Endothelial cell of umbilical vein (primary cell): ENCODE measurements at regions not wholly inside any gene's neighbourhood (a gene's known extent, or its start where the extent isn't known, plus 50 kb on each side); places are given as distances from the start of the nearest gene placed in this dataset.

Experiments
- BruUV-seq: library from RNA; stranded (reverse); fragments of 400-500 nt; replicated peaks from 2 replicates; lab custom pipeline; 2021; lab: Mats Ljungman, UMichigan
- CTCF ChIA-PET: fragments of 300-600, 350-600 bp; sonication (Branson Sonifier 250); formaldehyde crosslinking; loops from one replicate; lab custom pipeline; 2021; ENCODE audit warnings: antibody characterized with exemption, inconsistent platforms; lab: Charles Lee
- POLR2A ChIA-PET: fragments of 300-600, 350-600 bp; sonication (Branson Sonifier 250); formaldehyde crosslinking; loops from one replicate; lab custom pipeline; 2021; ENCODE audit warnings: antibody characterized with exemption, inconsistent platforms; lab: Charles Lee
- DNase-seq: peaks from one replicate; pipeline ENCODE4 v3.0.0-alpha.2; 2011; ENCODE audit warnings: low read depth, low spot score
- FAIRE-seq: peaks from 2 replicates; lab custom pipeline; 2011; peaks lifted over from hg19 to GRCh38; lab: Jason Lieb, UNC
- H2AFZ ChIP-seq: 2 replicates; pipeline ENCODE4 v1.6.0; 2012; ENCODE audit warnings: low read depth, low read length, control low read depth, inconsistent platforms
- H3K27ac ChIP-seq: 2 replicates; pipeline ENCODE4 v1.5.1; 2011; ENCODE audit warnings: low read depth, mild to moderate bottlenecking, control low read depth, low read length, moderate library complexity; ENCODE audit not compliant: insufficient read depth
- H3K27me3 ChIP-seq, 2 experiments: 2 replicates each; pipeline versions ENCODE4 v1.6.0 to v1.6.1; 2011; ENCODE audit warnings: low read length in 2 of 2, mixed read lengths in 1 of 2; ENCODE audit not compliant: control insufficient read depth in 2 of 2, insufficient read depth in 2 of 2
- H3K36me3 ChIP-seq, 2 experiments: 2 replicates in 1 of 2; 3 replicates in 1 of 2; pipeline ENCODE4 v1.5.1; 2011; ENCODE audit warnings: low read length in 2 of 2, mild to moderate bottlenecking in 1 of 2, moderate library complexity in 1 of 2; ENCODE audit not compliant: control insufficient read depth in 2 of 2, insufficient read depth in 2 of 2; ENCODE audit errors: extremely low read depth in 1 of 2
- H3K4me1 ChIP-seq: 3 replicates; pipeline ENCODE4 v1.5.1; 2011; ENCODE audit warnings: mild to moderate bottlenecking, low read length; ENCODE audit not compliant: control insufficient read depth, insufficient read depth; ENCODE audit errors: extremely low read depth
- H3K4me2 ChIP-seq: 2 replicates; pipeline ENCODE4 v1.6.1; 2011; ENCODE audit warnings: low read length, control low read depth, mixed read lengths; ENCODE audit not compliant: insufficient read depth
- H3K4me3 ChIP-seq, 3 experiments: fragments of 200-600 bp in 1 of 3; sonication (generic), shearing (Covaris generic) in 1 of 3; replicated peaks in 1 of 3; 2 replicates each; pipeline ENCODE4 v1.5.1; 2011 to 2016; ENCODE audit warnings: control low read depth in 3 of 3, low read length in 3 of 3, mild to moderate bottlenecking in 2 of 3, inconsistent platforms in 1 of 3, low read depth in 1 of 3, moderate library complexity in 1 of 3; ENCODE audit not compliant: insufficient read depth in 1 of 3
- H3K79me2 ChIP-seq: 2 replicates; pipeline ENCODE4 v1.6.0; 2012; ENCODE audit warnings: low read length, inconsistent platforms; ENCODE audit not compliant: control insufficient read depth, insufficient read depth
- H3K9ac ChIP-seq: replicated peaks from 2 replicates; pipeline ENCODE3; 2011; ENCODE audit warnings: low read length, control low read depth; ENCODE audit not compliant: insufficient read depth; ENCODE audit errors: extremely low read depth
- H3K9me1 ChIP-seq: replicated peaks from 3 replicates; pipeline ENCODE4 v1.6.0; 2011; ENCODE audit warnings: mild to moderate bottlenecking, low read length; ENCODE audit not compliant: control insufficient read depth, insufficient read depth; ENCODE audit errors: extremely low read depth
- H3K9me3 ChIP-seq: replicated peaks from 2 replicates; pipeline ENCODE4 v1.5.1; 2012; ENCODE audit warnings: low read length, inconsistent platforms; ENCODE audit not compliant: control insufficient read depth, insufficient read depth
- H4K20me1 ChIP-seq: replicated peaks from 2 replicates; pipeline ENCODE3; 2011; ENCODE audit warnings: mild to moderate bottlenecking, low read length; ENCODE audit not compliant: control insufficient read depth, insufficient read depth; ENCODE audit errors: extremely low read depth
- CTCF ChIP-seq, 2 donors: IDR thresholded peaks; 1 replicate in 1 of 2; 2 replicates in 1 of 2; pipeline ENCODE4 v1.5.1; 2011; ENCODE audit warnings: low read length in 2 of 2, mild to moderate bottlenecking in 2 of 2, moderate library complexity in 2 of 2, control low read depth in 1 of 2, inconsistent platforms in 1 of 2, low read depth in 1 of 2; ENCODE audit not compliant: insufficient read depth in 1 of 2; ENCODE audit errors: extremely low read depth in 1 of 2
- EZH2 ChIP-seq: IDR thresholded peaks from 2 replicates; pipeline ENCODE4 v1.6.1; 2012; ENCODE audit warnings: borderline replicate concordance, low read depth, mild to moderate bottlenecking, moderate library complexity, low read length, inconsistent platforms; ENCODE audit not compliant: severe bottlenecking
- FOS ChIP-seq: IDR thresholded peaks from 2 replicates; pipeline ENCODE4 v1.6.1; 2011; ENCODE audit warnings: mild to moderate bottlenecking, low read length, moderate library complexity, borderline replicate concordance; ENCODE audit not compliant: insufficient read depth
- GATA2 ChIP-seq: IDR thresholded peaks from 2 replicates; pipeline ENCODE4 v1.7.0; 2011; ENCODE audit warnings: low read depth, mild to moderate bottlenecking, moderate library complexity, mixed read lengths, low read length; ENCODE audit not compliant: insufficient read length, insufficient read depth
- JUN ChIP-seq: IDR thresholded peaks from 2 replicates; pipeline ENCODE4 v1.6.1; 2011; ENCODE audit warnings: borderline replicate concordance, low read depth; ENCODE audit not compliant: insufficient read length, insufficient read depth
- MAX ChIP-seq: IDR thresholded peaks from 2 replicates; pipeline ENCODE4 v1.6.1; 2011; ENCODE audit not compliant: insufficient read depth, insufficient read length
- MYC ChIP-seq: IDR thresholded peaks from one replicate; pipeline ENCODE4 v1.6.1; 2011; ENCODE audit warnings: mild to moderate bottlenecking, low read depth, low read length
- POLR2A ChIP-seq: IDR thresholded peaks from 2 replicates; pipeline ENCODE4 v1.6.1; 2012; ENCODE audit warnings: low read depth, mild to moderate bottlenecking, control low read depth, low read length
- POLR2AphosphoS5 ChIP-seq: IDR thresholded peaks from 2 replicates; pipeline ENCODE4 v1.6.1; 2012; ENCODE audit warnings: low read depth, mild to moderate bottlenecking, control low read depth, low read length, moderate library complexity; ENCODE audit not compliant: insufficient read depth
- dilution Hi-C: fragments of 300-500 bp; cut with MboI; formaldehyde crosslinking; loops from one replicate; pipeline ENCODE4 v1.15.0; 2019; ENCODE audit warnings: low sequenced_read_pairs; ENCODE audit not compliant: extremely low pct_ligation_motif_present
- intact Hi-C: fragments of 100-400 bp; cut with micrococcal nuclease; formaldehyde crosslinking; loops from one replicate; pipeline ENCODE4 v1.10.0; 2022

- ChIA-PET POLR2A (no interaction called here), CTCF (no interaction called here)
- intact Hi-C loops (no loop called here), dilution Hi-C loops (no loop called here)
- BruUV-seq: no TSS peak
- no peak overlapping the region for H3K27ac ChIP-seq
- peaks cover 2% of the 10 kb centered on the region for H3K9me3 ChIP-seq
- TF ChIP-seq POLR2AphosphoS5 (no peak), CTCF (IDR thresholded peaks at IDR 0.05; ENCODE audit: extremely low read depth in 1 of 2, insufficient read depth in 1 of 2, low read depth in 1 of 2, low read length in 2 of 2) (no peak), EZH2 (no peak), MAX (no peak), MYC (no peak), JUN (no peak), FOS (no peak), GATA2 (no peak), POLR2A (no peak)
- H2AFZ ChIP-seq: no peak overlapping the region
- H3K9me1 ChIP-seq: no peaks in the 10 kb centered on the region
- no peaks in the 10 kb centered on the region for H3K36me3 ChIP-seq
- no peak overlapping the region for H3K4me3 ChIP-seq
- H4K20me1 ChIP-seq: no peaks in the 10 kb centered on the region
- no peaks in the 10 kb centered on the region for H3K79me2 ChIP-seq
- H3K9ac ChIP-seq: no peak overlapping the region
- FAIRE-seq: no peak
- DNase-seq: no peak
- no peak overlapping the region for H3K4me2 ChIP-seq
- H3K4me1 ChIP-seq: no peaks in the 10 kb centered on the region
- no peaks in the 10 kb centered on the region for H3K27me3 ChIP-seq
These were observed 195.6 kb upstream of the AUTS2 start for GRCh38 chr7:69402696-69403095.
